Testis (tissue), 2 donors: ENCODE measurements at regions not wholly inside any gene's neighbourhood (a gene's known extent, or its start where the extent isn't known, plus 50 kb on each side); places are given as distances from the start of the nearest gene placed in this dataset.
"Not testable (repeated sequence)": the region's sequence is repeated elsewhere in the genome, so short reads cannot be mapped to it uniquely, and the experiment has no call there.

ENCODE experiments used
- DNase-seq: peaks from one replicate; pipeline ENCODE4 v3.0.0-alpha.2; 2019
- H3K27ac ChIP-seq, 2 donors: fragments of 200-600 bp; sonication (generic); one replicate each; pipeline ENCODE4 v1.5.1; 2019
- H3K27me3 ChIP-seq: fragments of 200-600 bp; sonication (generic); one replicate; pipeline ENCODE4 v1.5.1; 2019
- H3K36me3 ChIP-seq: fragments of 200-600 bp; sonication (generic); one replicate; pipeline ENCODE4 v1.5.1; 2017; ENCODE audit warnings: low read depth; ENCODE audit errors: missing control alignments
- H3K4me1 ChIP-seq: fragments of 200-600 bp; sonication (generic); one replicate; pipeline ENCODE4 v1.5.1; 2019
- H3K4me3 ChIP-seq, 2 donors: fragments of 200-600 bp; sonication (generic); one replicate each; pipeline ENCODE4 v1.5.1; 2017 to 2019
- H3K9me3 ChIP-seq: fragments of 200-600 bp; sonication (generic); one replicate; pipeline ENCODE4 v1.5.1; 2017
- POLR2A ChIP-seq: fragments of 450-650 bp; IDR thresholded peaks from one replicate; pipeline ENCODE4 v1.6.1; 2017; ENCODE audit warnings: antibody characterized with exemption, mild to moderate bottlenecking, moderate library complexity
- WGBS, 2 donors: methylation state at CpG; one replicate each; pipeline ENCODE4 v1.1.5; 2018; 5-methylcytosine and 5-hydroxymethylcytosine counted together
- intact Hi-C: fragments of 100-400 bp; cut with DNase I; formaldehyde crosslinking; loops from one replicate; pipeline ENCODE4 v1.15.1; 2023; ENCODE audit warnings: low total_unique reads
- TF ChIP-seq, protein P1 (sequence below), 3 experiments: fragments of 450-650 bp in 2 of 3; fragments of 200-600 bp in 1 of 3; sonication (generic) in 1 of 3; IDR thresholded peaks; one replicate each; pipeline ENCODE4 v1.5.1; 2016 to 2019; ENCODE audit warnings: antibody characterized with exemption in 3 of 3, mild to moderate bottlenecking in 2 of 3, moderate library complexity in 1 of 3

DNA sequence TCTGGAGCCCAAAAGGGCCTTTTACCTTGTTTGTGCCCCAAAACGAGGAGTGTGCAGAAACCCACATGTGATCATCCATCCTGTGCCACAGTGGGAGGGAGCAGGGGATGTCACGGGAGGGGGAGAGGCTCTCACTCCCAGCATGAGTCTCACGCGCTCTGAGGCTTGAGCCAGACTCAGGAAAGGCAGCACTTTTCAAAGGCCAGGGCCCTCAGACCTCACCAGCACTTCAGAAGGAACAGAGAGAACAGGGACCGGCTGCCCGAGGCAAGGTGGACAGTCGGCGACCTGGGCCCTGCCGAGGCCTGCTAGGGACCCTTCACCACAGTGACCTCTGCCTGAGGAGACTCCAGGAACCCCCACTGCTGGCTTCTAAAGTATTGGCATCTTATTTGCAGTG is 71.7 kb upstream of the WASF3 start:
- DNase-seq: peak; percentile 41
- intact Hi-C loops: no loop called here
- Histone ChIP-seq H3K27ac (peak overlapping the region in 1 of 2 donors; percentile 63), H3K9me3 (no peaks in the 10 kb centered on the region), H3K36me3 (no peaks in the 10 kb centered on the region), H3K4me3 (no peak overlapping the region), H3K27me3 (no peaks in the 10 kb centered on the region), H3K4me1 (no peaks in the 10 kb centered on the region)
- 54 to 63% methylated on average over 9 of the region's 9 CpGs for WGBS, 2 donors
- TF ChIP-seq, protein P1, sequence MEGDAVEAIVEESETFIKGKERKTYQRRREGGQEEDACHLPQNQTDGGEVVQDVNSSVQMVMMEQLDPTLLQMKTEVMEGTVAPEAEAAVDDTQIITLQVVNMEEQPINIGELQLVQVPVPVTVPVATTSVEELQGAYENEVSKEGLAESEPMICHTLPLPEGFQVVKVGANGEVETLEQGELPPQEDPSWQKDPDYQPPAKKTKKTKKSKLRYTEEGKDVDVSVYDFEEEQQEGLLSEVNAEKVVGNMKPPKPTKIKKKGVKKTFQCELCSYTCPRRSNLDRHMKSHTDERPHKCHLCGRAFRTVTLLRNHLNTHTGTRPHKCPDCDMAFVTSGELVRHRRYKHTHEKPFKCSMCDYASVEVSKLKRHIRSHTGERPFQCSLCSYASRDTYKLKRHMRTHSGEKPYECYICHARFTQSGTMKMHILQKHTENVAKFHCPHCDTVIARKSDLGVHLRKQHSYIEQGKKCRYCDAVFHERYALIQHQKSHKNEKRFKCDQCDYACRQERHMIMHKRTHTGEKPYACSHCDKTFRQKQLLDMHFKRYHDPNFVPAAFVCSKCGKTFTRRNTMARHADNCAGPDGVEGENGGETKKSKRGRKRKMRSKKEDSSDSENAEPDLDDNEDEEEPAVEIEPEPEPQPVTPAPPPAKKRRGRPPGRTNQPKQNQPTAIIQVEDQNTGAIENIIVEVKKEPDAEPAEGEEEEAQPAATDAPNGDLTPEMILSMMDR (IDR thresholded peaks at IDR 0.05): no peak
- TF ChIP-seq POLR2A: no peak

DNA sequence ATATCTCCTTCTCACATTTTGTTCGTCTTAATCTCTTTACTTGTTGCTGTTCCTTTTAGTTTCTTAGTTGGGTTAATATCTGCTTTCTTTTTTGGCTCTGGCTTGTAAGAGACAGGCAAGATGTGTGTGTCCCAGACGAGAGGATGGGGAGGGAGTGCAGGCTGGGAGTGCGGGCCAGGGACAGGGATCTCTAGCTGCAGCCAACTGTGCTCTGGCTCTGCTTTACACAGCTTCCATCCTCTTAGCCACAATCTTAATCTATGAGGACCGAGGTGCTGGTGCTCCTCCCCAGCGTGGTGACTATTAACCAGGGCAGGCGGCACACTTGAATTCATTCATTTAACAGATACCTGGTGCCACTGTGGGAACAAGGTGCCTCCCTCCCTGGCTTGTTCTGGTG is 70.9 kb upstream of the WASF3 start:
- Histone ChIP-seq H3K27ac (peak overlapping the region in 1 of 2 donors; percentile 63), H3K36me3 (no peaks in the 10 kb centered on the region), H3K9me3 (no peaks in the 10 kb centered on the region), H3K4me1 (no peaks in the 10 kb centered on the region), H3K27me3 (no peaks in the 10 kb centered on the region), H3K4me3 (no peak overlapping the region)
- peak; percentile 49 for DNase-seq
- WGBS, 2 donors: 49 to 51% methylated on average over 6 of the region's 6 CpGs
- no peak for TF ChIP-seq POLR2A
- TF ChIP-seq, protein P1 (IDR thresholded peaks at IDR 0.05): no peak
- intact Hi-C loops: no loop called here

DNA sequence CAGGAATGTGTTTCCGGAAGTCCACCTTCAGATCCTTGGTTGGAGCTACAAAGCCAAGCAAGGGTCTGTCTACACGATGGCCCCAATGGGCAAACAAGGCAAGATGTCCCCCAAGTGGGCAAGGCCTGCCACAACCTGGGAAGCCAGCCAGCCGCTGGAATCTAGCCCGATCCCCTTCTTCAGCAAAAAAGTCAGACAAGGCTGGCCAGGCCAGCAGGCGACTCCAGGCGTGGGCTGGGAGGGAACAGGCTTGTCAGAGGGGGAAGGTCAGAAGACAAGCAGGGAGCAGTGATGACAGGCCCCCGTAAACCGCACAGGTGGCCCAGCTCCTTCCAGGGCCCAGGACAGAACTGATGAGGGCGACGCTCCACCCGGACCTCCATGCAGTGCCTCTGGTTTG is 69.7 kb upstream of the WASF3 start:
- Histone ChIP-seq H3K4me3 (no peak overlapping the region), H3K27ac (no peak overlapping the region), H3K9me3 (no peaks in the 10 kb centered on the region), H3K4me1 (no peaks in the 10 kb centered on the region), H3K27me3 (no peaks in the 10 kb centered on the region), H3K36me3 (no peaks in the 10 kb centered on the region)
- TF ChIP-seq POLR2A: no peak
- TF ChIP-seq, protein P1 (IDR thresholded peaks at IDR 0.05): no peak
- intact Hi-C loops: no loop called here
- WGBS, 2 donors: 85 to 95% methylated on average over 6 to 11 of the region's 11 CpGs
- DNase-seq: no peak

DNA sequence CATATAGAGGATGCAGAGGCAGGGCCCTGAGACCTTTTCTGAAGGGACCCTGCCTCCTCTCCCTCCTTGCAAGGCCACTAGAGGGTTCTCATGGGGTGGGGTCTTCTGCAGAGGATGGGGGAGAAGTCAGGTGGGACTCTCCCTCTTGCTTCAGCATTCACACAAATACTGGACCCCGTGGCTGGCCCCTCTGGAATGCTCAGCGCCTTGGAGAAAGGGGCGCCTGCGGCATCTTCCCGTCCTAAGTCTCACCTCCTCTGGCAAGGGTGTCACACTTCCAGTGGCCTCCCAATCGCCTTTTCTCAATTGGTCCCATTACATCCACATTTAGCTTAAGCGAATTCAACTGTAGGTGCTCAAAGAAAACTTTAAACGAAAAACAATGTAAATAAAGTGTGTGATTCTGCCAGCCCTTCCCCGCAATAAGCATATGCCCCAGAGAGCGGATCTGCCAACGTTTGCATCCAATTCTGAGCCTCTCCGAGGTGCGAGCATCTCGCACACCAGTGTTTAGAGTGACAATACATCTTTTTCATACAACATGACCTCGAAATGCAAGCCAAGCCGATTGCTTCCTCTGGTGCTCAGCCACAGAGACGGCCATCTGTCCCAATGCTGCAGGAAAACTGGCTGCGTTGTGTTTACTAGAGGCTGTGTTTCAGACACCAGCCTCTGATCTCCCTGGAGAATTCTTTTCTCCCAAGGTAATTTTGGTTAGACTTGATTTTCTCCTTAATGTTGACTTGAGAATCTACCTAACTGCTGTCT is 69.1 kb upstream of the WASF3 start:
- TF ChIP-seq, protein P1 (IDR thresholded peaks at IDR 0.05): no peak
- TF ChIP-seq POLR2A: no peak
- DNase-seq: no peak
- intact Hi-C loops: no loop called here
- WGBS, 2 donors: 88 to 95% methylated on average over 18 of the region's 18 CpGs
- Histone ChIP-seq H3K4me3 (no peak overlapping the region), H3K27me3 (no peaks in the 10 kb centered on the region), H3K27ac (no peak overlapping the region), H3K9me3 (no peaks in the 10 kb centered on the region), H3K4me1 (no peaks in the 10 kb centered on the region), H3K36me3 (no peaks in the 10 kb centered on the region)

DNA sequence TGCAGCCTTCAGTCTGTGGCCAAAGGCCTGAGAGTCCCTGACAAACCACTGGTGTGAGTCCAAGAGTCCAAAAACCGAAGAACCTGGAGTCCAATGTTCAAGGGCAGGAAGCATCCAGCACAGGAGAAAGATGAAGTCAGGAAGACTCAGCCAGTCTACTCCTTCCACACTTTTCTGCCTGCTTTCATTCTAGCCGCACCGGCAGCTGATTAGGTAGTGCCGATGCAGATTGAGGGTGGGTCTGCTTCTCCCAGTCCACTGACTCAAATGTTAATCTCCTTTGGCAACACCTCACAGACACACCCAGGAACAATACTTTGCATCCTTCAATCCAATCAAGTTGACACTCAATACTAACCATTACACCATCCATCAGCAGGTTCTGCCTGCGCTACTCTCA is 65.2 kb upstream of the WASF3 start:
- not testable (repeated sequence) for H3K27me3 ChIP-seq, H3K4me1 ChIP-seq, H3K4me3 ChIP-seq, DNase-seq, H3K9me3 ChIP-seq, H3K36me3 ChIP-seq, H3K27ac ChIP-seq
- 87 to 89% methylated on average over 5 of the region's 5 CpGs for WGBS, 2 donors
- intact Hi-C loops: loop anchor here (10.0 kb wide), 1 partner anchor 308 kb away; no protein-coding TSS in a partner anchor
